ENCODE measurements at regions not wholly inside any gene's neighbourhood (a gene's known extent, or its start where the extent isn't known, plus 50 kb on each side); places are given as distances from the start of the nearest gene placed in this dataset.
A peak's percentile ranks its signal among the peaks of the same experiment; 100 is the strongest.

GRCh38 chr17:12403881-12404398 lies 261.8 kb upstream of the MYOCD start:
- Histone ChIP-seq H3K36me3 (ENCODE audit: control insufficient read depth, insufficient read depth, low read length) (no peaks in the 10 kb centered on the region), H3K4me1 (ENCODE audit: control insufficient read depth, insufficient read depth, low read length) (no peaks in the 10 kb centered on the region), H3K27ac (ENCODE audit: low read depth, low read length) (no peak overlapping the region), H3K9me3 (ENCODE audit: control insufficient read depth, insufficient read depth, low read length) (no peaks in the 10 kb centered on the region; the same call in 1 of the 2 replicates), H3K9ac (ENCODE audit: low read depth, low read length) (no peak overlapping the region), H3K27me3 (ENCODE audit: control insufficient read depth, insufficient read depth, low read length) (no peaks in the 10 kb centered on the region), H3K4me3 (ENCODE audit: low read depth, low read length) (no peak overlapping the region)

GRCh38 chr17:12406623-12407215 lies 259.0 kb upstream of the MYOCD start:
- H3K27me3 ChIP-seq (ENCODE audit: control insufficient read depth, insufficient read depth, low read length) = no peaks in the 10 kb centered on the region
- no peak overlapping the region for H3K27ac ChIP-seq (ENCODE audit: low read depth, low read length)
- no peak overlapping the region for H3K4me3 ChIP-seq (ENCODE audit: low read depth, low read length)
- H3K36me3 ChIP-seq (ENCODE audit: control insufficient read depth, insufficient read depth, low read length) = no peaks in the 10 kb centered on the region
- H3K4me1 ChIP-seq (ENCODE audit: control insufficient read depth, insufficient read depth, low read length) = no peaks in the 10 kb centered on the region
- no peaks in the 10 kb centered on the region; the same call in 1 of the 2 replicates for H3K9me3 ChIP-seq (ENCODE audit: control insufficient read depth, insufficient read depth, low read length)
- H3K9ac ChIP-seq (ENCODE audit: low read depth, low read length) = no peak overlapping the region

- no peaks in the 10 kb centered on the region; the same call in 1 of the 2 replicates for H3K9me3 ChIP-seq (ENCODE audit: control insufficient read depth, insufficient read depth, low read length)
- no peak overlapping the region for H3K4me3 ChIP-seq (ENCODE audit: low read depth, low read length)
- H3K9ac ChIP-seq (ENCODE audit: low read depth, low read length) = no peak overlapping the region
- H3K27me3 ChIP-seq (ENCODE audit: control insufficient read depth, insufficient read depth, low read length) = no peaks in the 10 kb centered on the region
- no peaks in the 10 kb centered on the region for H3K4me1 ChIP-seq (ENCODE audit: control insufficient read depth, insufficient read depth, low read length)
- H3K27ac ChIP-seq (ENCODE audit: low read depth, low read length) = no peak overlapping the region
- H3K36me3 ChIP-seq (ENCODE audit: control insufficient read depth, insufficient read depth, low read length) = no peaks in the 10 kb centered on the region
Measured at GRCh38 chr17:12407495-12408252, 258.0 kb upstream of the MYOCD start.

GRCh38 chr17:12409082-12409481 lies 256.6 kb upstream of the MYOCD start:
- Histone ChIP-seq H3K4me1 (ENCODE audit: control insufficient read depth, insufficient read depth, low read length) (no peaks in the 10 kb centered on the region), H3K27ac (ENCODE audit: low read depth, low read length) (no peak overlapping the region), H3K9ac (ENCODE audit: low read depth, low read length) (no peak overlapping the region), H3K27me3 (ENCODE audit: control insufficient read depth, insufficient read depth, low read length) (no peaks in the 10 kb centered on the region), H3K4me3 (ENCODE audit: low read depth, low read length) (no peak overlapping the region), H3K36me3 (ENCODE audit: control insufficient read depth, insufficient read depth, low read length) (no peaks in the 10 kb centered on the region), H3K9me3 (ENCODE audit: control insufficient read depth, insufficient read depth, low read length) (no peaks in the 10 kb centered on the region)

GRCh38 chr17:12410717-12411116 lies 255.0 kb upstream of the MYOCD start:
- H3K36me3 ChIP-seq (ENCODE audit: control insufficient read depth, insufficient read depth, low read length) = no peaks in the 10 kb centered on the region
- no peak overlapping the region for H3K9ac ChIP-seq (ENCODE audit: low read depth, low read length)
- no peak overlapping the region for H3K27ac ChIP-seq (ENCODE audit: low read depth, low read length)
- H3K9me3 ChIP-seq (ENCODE audit: control insufficient read depth, insufficient read depth, low read length) = no peaks in the 10 kb centered on the region
- peaks cover 10% of the 10 kb centered on the region; the same call in 1 of the 2 replicates for H3K4me1 ChIP-seq (ENCODE audit: control insufficient read depth, insufficient read depth, low read length)
- no peak overlapping the region for H3K4me3 ChIP-seq (ENCODE audit: low read depth, low read length)
- no peaks in the 10 kb centered on the region for H3K27me3 ChIP-seq (ENCODE audit: control insufficient read depth, insufficient read depth, low read length)

- H3K27me3 ChIP-seq (ENCODE audit: control insufficient read depth, insufficient read depth, low read length) = no peaks in the 10 kb centered on the region
- no peak overlapping the region for H3K9ac ChIP-seq (ENCODE audit: low read depth, low read length)
- no peaks in the 10 kb centered on the region for H3K36me3 ChIP-seq (ENCODE audit: control insufficient read depth, insufficient read depth, low read length)
- H3K4me1 ChIP-seq (ENCODE audit: control insufficient read depth, insufficient read depth, low read length) = peaks cover 10% of the 10 kb centered on the region; the same call in 1 of the 2 replicates
- no peak overlapping the region for H3K4me3 ChIP-seq (ENCODE audit: low read depth, low read length)
- H3K27ac ChIP-seq (ENCODE audit: low read depth, low read length) = peak overlapping the region; percentile 73
- H3K9me3 ChIP-seq (ENCODE audit: control insufficient read depth, insufficient read depth, low read length) = no peaks in the 10 kb centered on the region
Measured at GRCh38 chr17:12415031-12415430, 250.7 kb upstream of the MYOCD start.

GRCh38 chr17:12421077-12421476 lies 244.6 kb upstream of the MYOCD start:
- no peaks in the 10 kb centered on the region for H3K27me3 ChIP-seq (ENCODE audit: control insufficient read depth, insufficient read depth, low read length)
- H3K4me1 ChIP-seq (ENCODE audit: control insufficient read depth, insufficient read depth, low read length) = no peaks in the 10 kb centered on the region
- H3K9me3 ChIP-seq (ENCODE audit: control insufficient read depth, insufficient read depth, low read length) = no peaks in the 10 kb centered on the region
- no peak overlapping the region for H3K9ac ChIP-seq (ENCODE audit: low read depth, low read length)
- no peaks in the 10 kb centered on the region for H3K36me3 ChIP-seq (ENCODE audit: control insufficient read depth, insufficient read depth, low read length)
- H3K27ac ChIP-seq (ENCODE audit: low read depth, low read length) = no peak overlapping the region
- no peak overlapping the region for H3K4me3 ChIP-seq (ENCODE audit: low read depth, low read length)

GRCh38 chr17:12421646-12422306 lies 243.9 kb upstream of the MYOCD start:
- Histone ChIP-seq H3K9me3 (ENCODE audit: control insufficient read depth, insufficient read depth, low read length) (no peaks in the 10 kb centered on the region), H3K27ac (ENCODE audit: low read depth, low read length) (no peak overlapping the region), H3K27me3 (ENCODE audit: control insufficient read depth, insufficient read depth, low read length) (no peaks in the 10 kb centered on the region), H3K4me3 (ENCODE audit: low read depth, low read length) (no peak overlapping the region), H3K9ac (ENCODE audit: low read depth, low read length) (no peak overlapping the region), H3K4me1 (ENCODE audit: control insufficient read depth, insufficient read depth, low read length) (no peaks in the 10 kb centered on the region), H3K36me3 (ENCODE audit: control insufficient read depth, insufficient read depth, low read length) (no peaks in the 10 kb centered on the region)

- H3K27me3 ChIP-seq (ENCODE audit: control insufficient read depth, insufficient read depth, low read length) = no peaks in the 10 kb centered on the region
- H3K4me1 ChIP-seq (ENCODE audit: control insufficient read depth, insufficient read depth, low read length) = no peaks in the 10 kb centered on the region
- H3K9ac ChIP-seq (ENCODE audit: low read depth, low read length) = no peak overlapping the region
- no peak overlapping the region for H3K27ac ChIP-seq (ENCODE audit: low read depth, low read length)
- H3K9me3 ChIP-seq (ENCODE audit: control insufficient read depth, insufficient read depth, low read length) = no peaks in the 10 kb centered on the region
- no peak overlapping the region for H3K4me3 ChIP-seq (ENCODE audit: low read depth, low read length)
- H3K36me3 ChIP-seq (ENCODE audit: control insufficient read depth, insufficient read depth, low read length) = no peaks in the 10 kb centered on the region
Measured at GRCh38 chr17:12422651-12423050, 243.0 kb upstream of the MYOCD start.

- Histone ChIP-seq H3K9ac (ENCODE audit: low read depth, low read length) (no peak overlapping the region), H3K9me3 (ENCODE audit: control insufficient read depth, insufficient read depth, low read length) (no peaks in the 10 kb centered on the region), H3K36me3 (ENCODE audit: control insufficient read depth, insufficient read depth, low read length) (no peaks in the 10 kb centered on the region), H3K4me1 (ENCODE audit: control insufficient read depth, insufficient read depth, low read length) (no peaks in the 10 kb centered on the region), H3K27me3 (ENCODE audit: control insufficient read depth, insufficient read depth, low read length) (no peaks in the 10 kb centered on the region), H3K27ac (ENCODE audit: low read depth, low read length) (no peak overlapping the region), H3K4me3 (ENCODE audit: low read depth, low read length) (no peak overlapping the region)
Measured at GRCh38 chr17:12423337-12423736, 242.4 kb upstream of the MYOCD start.

- no peaks in the 10 kb centered on the region for H3K27me3 ChIP-seq (ENCODE audit: control insufficient read depth, insufficient read depth, low read length)
- H3K27ac ChIP-seq (ENCODE audit: low read depth, low read length) = no peak overlapping the region
- no peaks in the 10 kb centered on the region for H3K36me3 ChIP-seq (ENCODE audit: control insufficient read depth, insufficient read depth, low read length)
- no peak overlapping the region for H3K4me3 ChIP-seq (ENCODE audit: low read depth, low read length)
- no peaks in the 10 kb centered on the region for H3K9me3 ChIP-seq (ENCODE audit: control insufficient read depth, insufficient read depth, low read length)
- H3K4me1 ChIP-seq (ENCODE audit: control insufficient read depth, insufficient read depth, low read length) = no peaks in the 10 kb centered on the region
- H3K9ac ChIP-seq (ENCODE audit: low read depth, low read length) = no peak overlapping the region
Measured at GRCh38 chr17:12429116-12429515, 236.6 kb upstream of the MYOCD start.
